WERI-Rb-1 (cell line): ENCODE measurements at regions not wholly inside any gene's neighbourhood (a gene's known extent, or its start where the extent isn't known, plus 50 kb on each side); places are given as distances from the start of the nearest gene placed in this dataset.

ENCODE experiments used
- DNase-seq: peaks from one replicate; pipeline ENCODE4 v3.0.0-alpha.2; 2020
- H3K27ac ChIP-seq: fragments of 250-450 bp; sonication (Bioruptor Pico); 2 replicates; pipeline ENCODE4 v1.5.1; 2020; ENCODE audit warnings: mild to moderate bottlenecking, moderate library complexity
- H3K27me3 ChIP-seq: fragments of 250-450 bp; sonication (Bioruptor Pico); 2 replicates; pipeline ENCODE4 v1.5.1; 2021; ENCODE audit warnings: mild to moderate bottlenecking, low read depth, moderate library complexity; ENCODE audit not compliant: insufficient read depth, severe bottlenecking
- H3K36me3 ChIP-seq: fragments of 250-450 bp; sonication (Bioruptor Pico); 2 replicates; pipeline ENCODE4 v1.5.1; 2020; ENCODE audit warnings: mild to moderate bottlenecking, moderate library complexity
- H3K4me3 ChIP-seq: 2 replicates; pipeline ENCODE4 v1.5.1; 2011; ENCODE audit warnings: low read depth, mild to moderate bottlenecking, control low read depth, low read length
- H3K9me3 ChIP-seq: fragments of 250-450 bp; sonication (Bioruptor Pico); 2 replicates; pipeline ENCODE4 v1.5.1; 2021; ENCODE audit warnings: mild to moderate bottlenecking, moderate library complexity; ENCODE audit not compliant: severe bottlenecking
- TF ChIP-seq, protein P1 (sequence below): IDR thresholded peaks from 2 replicates; pipeline ENCODE4 v1.5.1; 2011; ENCODE audit warnings: low read depth, mild to moderate bottlenecking, control low read depth, inconsistent platforms, low read length

DNA sequence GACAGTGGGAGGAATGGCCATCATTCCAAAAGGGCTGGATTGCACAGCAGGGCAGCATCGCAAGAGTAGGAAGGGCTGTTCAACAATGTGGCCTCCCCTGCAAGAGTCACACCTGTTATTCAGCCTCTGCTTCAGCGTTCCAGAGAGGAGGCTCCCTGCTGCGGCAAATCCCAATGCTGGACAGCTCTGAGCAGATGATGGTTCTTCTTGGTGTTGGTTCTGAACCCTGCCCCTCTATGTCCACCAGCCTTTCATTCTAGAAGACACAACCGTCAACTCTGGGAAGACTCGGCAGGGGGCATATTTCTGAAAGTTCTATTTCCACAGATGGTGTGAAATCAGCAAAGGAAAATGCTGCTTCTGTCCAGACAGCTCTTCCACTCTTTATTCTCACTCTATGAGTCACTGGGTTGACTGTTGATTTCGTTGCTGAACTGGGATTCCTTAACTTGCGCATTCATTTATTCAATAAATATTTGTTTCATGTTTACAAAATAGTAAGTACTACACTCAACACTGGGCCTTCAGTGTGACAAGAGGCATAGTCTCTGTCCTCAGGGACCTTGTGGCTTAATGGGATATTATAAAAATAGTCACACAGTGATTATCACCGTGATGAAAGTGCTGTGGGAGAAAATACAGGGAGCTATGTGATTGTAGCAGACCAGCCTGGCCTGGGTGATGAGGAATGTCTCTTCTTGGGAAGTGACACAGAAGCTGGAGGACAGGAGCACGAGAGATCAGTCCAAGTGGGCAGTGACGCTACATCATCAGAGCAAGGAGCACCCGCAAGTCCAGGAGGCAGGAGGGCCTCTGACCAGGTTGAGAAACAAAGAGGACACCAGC is 260.3 kb downstream of the SIPA1L2 start:
- no peak overlapping the region for H3K4me3 ChIP-seq
- H3K27me3 ChIP-seq: peaks cover 52% of the 10 kb centered on the region
- no peak overlapping the region for H3K27ac ChIP-seq
- H3K9me3 ChIP-seq: no peaks in the 10 kb centered on the region
- no peaks in the 10 kb centered on the region for H3K36me3 ChIP-seq
- DNase-seq: no peak
- TF ChIP-seq, protein P1, sequence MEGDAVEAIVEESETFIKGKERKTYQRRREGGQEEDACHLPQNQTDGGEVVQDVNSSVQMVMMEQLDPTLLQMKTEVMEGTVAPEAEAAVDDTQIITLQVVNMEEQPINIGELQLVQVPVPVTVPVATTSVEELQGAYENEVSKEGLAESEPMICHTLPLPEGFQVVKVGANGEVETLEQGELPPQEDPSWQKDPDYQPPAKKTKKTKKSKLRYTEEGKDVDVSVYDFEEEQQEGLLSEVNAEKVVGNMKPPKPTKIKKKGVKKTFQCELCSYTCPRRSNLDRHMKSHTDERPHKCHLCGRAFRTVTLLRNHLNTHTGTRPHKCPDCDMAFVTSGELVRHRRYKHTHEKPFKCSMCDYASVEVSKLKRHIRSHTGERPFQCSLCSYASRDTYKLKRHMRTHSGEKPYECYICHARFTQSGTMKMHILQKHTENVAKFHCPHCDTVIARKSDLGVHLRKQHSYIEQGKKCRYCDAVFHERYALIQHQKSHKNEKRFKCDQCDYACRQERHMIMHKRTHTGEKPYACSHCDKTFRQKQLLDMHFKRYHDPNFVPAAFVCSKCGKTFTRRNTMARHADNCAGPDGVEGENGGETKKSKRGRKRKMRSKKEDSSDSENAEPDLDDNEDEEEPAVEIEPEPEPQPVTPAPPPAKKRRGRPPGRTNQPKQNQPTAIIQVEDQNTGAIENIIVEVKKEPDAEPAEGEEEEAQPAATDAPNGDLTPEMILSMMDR: no peak

DNA sequence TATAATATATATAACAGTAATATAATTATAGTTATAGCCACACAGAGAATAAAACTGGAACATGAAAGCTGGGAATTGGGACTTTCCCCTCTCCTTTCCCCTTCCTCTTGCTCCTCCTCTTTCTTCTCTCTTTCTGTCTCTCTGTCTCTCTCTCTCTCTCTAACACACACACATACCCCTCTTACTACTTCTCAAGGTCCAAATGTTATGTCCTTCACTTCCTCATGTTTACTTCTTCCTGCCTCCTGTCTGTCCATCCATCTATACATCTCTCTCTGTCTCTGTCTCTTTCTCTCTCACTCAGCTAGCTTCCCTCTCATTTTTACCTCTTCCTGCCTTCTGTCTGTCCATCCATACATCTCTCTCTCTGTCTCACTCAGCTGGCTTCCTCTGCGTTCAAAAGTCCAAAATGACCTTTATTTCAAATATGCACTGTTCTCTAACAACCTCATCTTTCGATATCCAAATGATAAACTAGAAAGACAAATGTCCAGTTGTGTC is 261.1 kb downstream of the SIPA1L2 start:
- no peak for DNase-seq
- no peak overlapping the region for H3K4me3 ChIP-seq
- H3K27me3 ChIP-seq: peaks cover 44% of the 10 kb centered on the region
- no peaks in the 10 kb centered on the region for H3K9me3 ChIP-seq
- no peaks in the 10 kb centered on the region for H3K36me3 ChIP-seq
- TF ChIP-seq, protein P1: no peak
- no peak overlapping the region for H3K27ac ChIP-seq

DNA sequence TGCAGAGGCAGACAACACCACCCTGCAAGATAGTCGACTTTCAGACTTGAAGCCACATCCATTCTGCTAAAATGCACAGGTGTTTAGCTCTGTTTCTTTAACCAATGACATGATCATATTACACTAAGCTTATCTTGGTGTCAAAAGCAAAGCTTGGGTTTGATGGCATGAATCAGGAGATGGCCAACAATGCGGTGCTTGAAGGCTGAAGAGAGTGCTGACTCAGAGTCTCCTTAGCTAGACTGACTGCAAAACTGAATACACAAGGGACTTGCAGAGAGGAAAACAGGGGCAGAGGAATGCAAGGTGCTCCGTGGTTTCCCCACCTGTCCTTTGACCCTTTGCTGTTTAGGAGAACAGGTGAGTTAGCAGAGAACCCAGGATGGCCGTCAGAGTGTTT is 262.6 kb downstream of the SIPA1L2 start:
- TF ChIP-seq, protein P1: no peak
- Histone ChIP-seq H3K4me3 (no peak overlapping the region), H3K9me3 (no peaks in the 10 kb centered on the region), H3K36me3 (no peaks in the 10 kb centered on the region), H3K27me3 (peaks cover 43% of the 10 kb centered on the region), H3K27ac (no peak overlapping the region)
- DNase-seq: no peak

DNA sequence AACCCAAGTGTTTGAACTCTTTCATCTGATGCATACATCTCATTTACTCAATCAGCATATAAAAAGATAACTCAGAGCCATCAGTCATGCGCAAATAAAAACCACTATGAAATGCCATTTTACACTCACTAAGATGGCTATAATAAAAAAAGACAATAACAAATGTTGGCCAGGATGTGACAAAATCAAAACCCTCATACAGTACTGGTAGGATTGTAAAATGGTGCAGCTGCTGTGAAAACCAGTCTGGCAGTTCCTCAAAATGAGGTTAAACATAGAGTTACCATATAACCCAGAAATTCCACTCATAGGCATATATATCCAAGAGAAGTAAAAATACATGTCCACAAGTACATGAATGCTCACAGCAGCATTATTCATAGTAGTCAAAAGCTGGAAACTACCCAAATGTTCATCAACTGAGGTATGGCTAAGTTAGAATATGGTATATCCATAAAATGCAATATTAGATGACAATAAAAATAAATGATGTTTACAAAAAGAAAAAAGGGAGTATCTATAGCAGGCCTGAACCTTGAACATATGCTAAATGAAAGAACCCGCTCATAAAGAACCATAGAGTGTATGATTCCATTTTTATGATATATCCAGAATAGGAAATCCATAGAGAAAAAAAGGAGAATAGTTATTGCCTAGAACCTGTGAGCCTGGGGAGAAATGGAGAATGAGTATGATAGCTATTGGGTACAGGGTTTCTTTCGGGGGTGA is 265.1 kb downstream of the SIPA1L2 start:
- no peaks in the 10 kb centered on the region for H3K36me3 ChIP-seq
- H3K4me3 ChIP-seq: no peak overlapping the region
- peaks cover 44% of the 10 kb centered on the region for H3K27me3 ChIP-seq
- H3K27ac ChIP-seq: no peak overlapping the region
- TF ChIP-seq, protein P1: no peak
- DNase-seq: no peak
- no peaks in the 10 kb centered on the region for H3K9me3 ChIP-seq

DNA sequence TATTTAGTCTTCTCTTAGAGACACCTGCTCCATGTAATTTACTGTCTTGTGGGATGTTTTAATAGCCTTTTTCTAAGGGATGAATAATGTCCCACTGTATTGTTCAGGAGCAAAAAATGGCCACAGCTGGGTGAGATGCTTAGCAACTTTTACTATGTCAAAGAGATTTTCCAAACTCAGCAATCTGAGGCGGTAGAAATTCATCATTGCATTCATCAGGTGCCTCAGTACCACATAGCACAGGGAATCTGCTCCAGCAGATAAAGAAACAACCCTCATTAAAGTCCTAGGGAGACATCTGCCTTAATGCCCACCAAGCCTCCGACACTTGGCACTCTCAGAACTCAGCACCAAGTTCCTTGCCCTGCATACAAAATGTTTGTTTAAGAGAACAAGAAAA is 266.9 kb downstream of the SIPA1L2 start:
- peaks cover 45% of the 10 kb centered on the region for H3K27me3 ChIP-seq
- TF ChIP-seq, protein P1: no peak
- no peak for DNase-seq
- H3K4me3 ChIP-seq: no peak overlapping the region
- H3K27ac ChIP-seq: no peak overlapping the region
- H3K9me3 ChIP-seq: no peaks in the 10 kb centered on the region
- H3K36me3 ChIP-seq: no peaks in the 10 kb centered on the region
